ENCODE measurements at regions not wholly inside any gene's neighbourhood (a gene's known extent, or its start where the extent isn't known, plus 50 kb on each side); places are given as distances from the start of the nearest gene placed in this dataset.

GRCh38 chrX:43479070-43479469, 177.0 kb upstream of the MAOA start:
- no peaks in the 10 kb centered on the region for H4K20me1 ChIP-seq (ENCODE audit: insufficient read depth, low read length)
- H3K79me2 ChIP-seq (ENCODE audit: low read length) = no peaks in the 10 kb centered on the region
- no peak overlapping the region for H2AFZ ChIP-seq (ENCODE audit: low read depth, low read length)
- H3K36me3 ChIP-seq (replicated peaks; ENCODE audit: low read depth, low read length) = no peaks in the 10 kb centered on the region
- no peak for TF ChIP-seq EZH2phosphoT487 (IDR thresholded peaks at IDR 0.05; ENCODE audit: low read depth)
- TF ChIP-seq CTCF (IDR thresholded peaks at IDR 0.05; ENCODE audit: low read depth, low read length) = no peak
- no peak overlapping the region for H3K27ac ChIP-seq (ENCODE audit: low read length)
- no peak overlapping the region for H3K4me3 ChIP-seq (ENCODE audit: low read length)
- H3K27me3 ChIP-seq (ENCODE audit: low read depth, low read length) = no peaks in the 10 kb centered on the region
- no peaks in the 10 kb centered on the region for H3K4me1 ChIP-seq (ENCODE audit: low read length)
- H3K4me2 ChIP-seq (ENCODE audit: low read length) = no peak overlapping the region
- H3K9ac ChIP-seq (ENCODE audit: low read length) = no peak overlapping the region
- H3K9me3 ChIP-seq (ENCODE audit: insufficient read depth, low read length) = no peaks in the 10 kb centered on the region

- H3K4me2 ChIP-seq (ENCODE audit: low read length) = no peak overlapping the region
Measured at GRCh38 chrX:43479850-43480249, 176.2 kb upstream of the MAOA start.

GRCh38 chrX:43481576-43481975, 174.5 kb upstream of the MAOA start:
- H3K36me3 ChIP-seq (replicated peaks; ENCODE audit: low read depth, low read length) = no peaks in the 10 kb centered on the region
- H2AFZ ChIP-seq (ENCODE audit: low read depth, low read length) = no peak overlapping the region
- H3K4me2 ChIP-seq (ENCODE audit: low read length) = no peak overlapping the region
- no peak overlapping the region for H3K9ac ChIP-seq (ENCODE audit: low read length)
- H4K20me1 ChIP-seq (ENCODE audit: insufficient read depth, low read length) = no peaks in the 10 kb centered on the region
- H3K9me3 ChIP-seq (ENCODE audit: insufficient read depth, low read length) = no peaks in the 10 kb centered on the region
- H3K27ac ChIP-seq (ENCODE audit: low read length) = no peak overlapping the region
- H3K27me3 ChIP-seq (ENCODE audit: low read depth, low read length) = no peaks in the 10 kb centered on the region
- no peaks in the 10 kb centered on the region for H3K79me2 ChIP-seq (ENCODE audit: low read length)
- TF ChIP-seq EZH2phosphoT487 (IDR thresholded peaks at IDR 0.05; ENCODE audit: low read depth) (no peak), CTCF (IDR thresholded peaks at IDR 0.05; ENCODE audit: low read depth, low read length) (no peak)
- no peaks in the 10 kb centered on the region for H3K4me1 ChIP-seq (ENCODE audit: low read length)
- H3K4me3 ChIP-seq (ENCODE audit: low read length) = no peak overlapping the region

More at GRCh38 chrX:43479850-43480249, 176.2 kb upstream of the MAOA start:
- Histone ChIP-seq H3K27me3 (ENCODE audit: low read depth, low read length) (no peaks in the 10 kb centered on the region), H3K9ac (ENCODE audit: low read length) (no peak overlapping the region), H3K4me3 (ENCODE audit: low read length) (no peak overlapping the region), H3K27ac (ENCODE audit: low read length) (no peak overlapping the region), H2AFZ (ENCODE audit: low read depth, low read length) (no peak overlapping the region), H3K36me3 (replicated peaks; ENCODE audit: low read depth, low read length) (no peaks in the 10 kb centered on the region), H3K79me2 (ENCODE audit: low read length) (no peaks in the 10 kb centered on the region), H3K4me1 (ENCODE audit: low read length) (no peaks in the 10 kb centered on the region), H4K20me1 (ENCODE audit: insufficient read depth, low read length) (no peaks in the 10 kb centered on the region), H3K9me3 (ENCODE audit: insufficient read depth, low read length) (no peaks in the 10 kb centered on the region)
- TF ChIP-seq CTCF (IDR thresholded peaks at IDR 0.05; ENCODE audit: low read depth, low read length) (no peak), EZH2phosphoT487 (IDR thresholded peaks at IDR 0.05; ENCODE audit: low read depth) (no peak)

GRCh38 chrX:43493756-43494155, 162.3 kb upstream of the MAOA start:
- Histone ChIP-seq H3K36me3 (replicated peaks; ENCODE audit: low read depth, low read length) (no peaks in the 10 kb centered on the region), H3K79me2 (ENCODE audit: low read length) (no peaks in the 10 kb centered on the region), H2AFZ (ENCODE audit: low read depth, low read length) (no peak overlapping the region), H3K4me3 (ENCODE audit: low read length) (no peak overlapping the region), H3K27me3 (ENCODE audit: low read depth, low read length) (no peaks in the 10 kb centered on the region), H4K20me1 (ENCODE audit: insufficient read depth, low read length) (no peaks in the 10 kb centered on the region), H3K4me1 (ENCODE audit: low read length) (no peaks in the 10 kb centered on the region), H3K27ac (ENCODE audit: low read length) (no peak overlapping the region), H3K4me2 (ENCODE audit: low read length) (no peak overlapping the region), H3K9me3 (ENCODE audit: insufficient read depth, low read length) (no peaks in the 10 kb centered on the region), H3K9ac (ENCODE audit: low read length) (no peak overlapping the region)
- TF ChIP-seq EZH2phosphoT487 (IDR thresholded peaks at IDR 0.05; ENCODE audit: low read depth) (no peak), CTCF (IDR thresholded peaks at IDR 0.05; ENCODE audit: low read depth, low read length) (no peak)
